ENCODE measurements at regions not wholly inside any gene's neighbourhood (a gene's known extent, or its start where the extent isn't known, plus 50 kb on each side); places are given as distances from the start of the nearest gene placed in this dataset.

DNA sequence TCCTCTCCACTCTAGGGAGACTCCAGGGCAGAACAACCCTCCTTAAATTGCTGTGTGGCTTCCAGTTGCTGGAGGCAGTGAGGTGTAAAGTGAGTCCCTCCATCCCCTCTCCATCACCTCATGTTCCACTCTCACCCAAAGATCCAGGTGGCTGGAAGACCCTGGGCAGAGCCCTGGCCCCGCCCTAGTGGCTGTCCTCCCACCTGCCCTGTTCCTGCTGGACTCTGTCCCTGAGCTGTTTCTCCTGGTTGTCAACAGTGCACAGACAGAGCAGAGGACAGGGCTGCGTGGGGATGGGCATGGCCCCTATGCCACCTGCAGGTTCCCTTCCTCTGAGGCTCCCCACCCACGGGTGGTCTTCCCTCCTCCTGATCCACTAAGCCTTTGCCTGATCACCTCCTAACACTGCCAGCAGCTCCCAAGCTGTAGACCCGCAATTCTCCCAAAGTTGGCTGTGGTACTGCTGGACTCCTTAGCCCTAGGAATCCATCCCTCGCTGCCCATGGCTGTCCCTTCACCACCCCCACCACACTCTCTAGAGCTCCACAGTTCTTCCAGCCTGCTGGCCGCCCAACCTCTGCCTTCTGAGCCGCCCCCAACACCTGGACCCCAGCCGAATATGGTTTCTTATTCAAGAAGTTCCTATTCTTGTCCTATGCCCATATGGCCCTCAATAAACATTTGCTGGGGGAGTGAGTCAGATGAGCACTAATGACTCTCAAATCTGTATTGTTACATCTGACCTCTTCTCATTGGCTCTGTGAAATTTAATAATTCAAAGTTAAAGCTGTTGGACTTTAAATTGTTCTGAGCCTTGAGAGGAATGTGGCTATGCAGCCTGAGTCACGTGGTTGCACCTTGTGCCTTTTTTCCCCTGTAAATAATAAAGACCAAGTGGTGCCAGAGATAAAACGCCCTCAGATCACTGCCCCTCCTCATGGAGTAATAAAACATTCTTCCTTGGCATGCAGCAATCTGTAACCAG is 260.0 kb upstream of the HS6ST1 start:
- no peak for DNase-seq (ENCODE audit: low read depth)

DNA sequence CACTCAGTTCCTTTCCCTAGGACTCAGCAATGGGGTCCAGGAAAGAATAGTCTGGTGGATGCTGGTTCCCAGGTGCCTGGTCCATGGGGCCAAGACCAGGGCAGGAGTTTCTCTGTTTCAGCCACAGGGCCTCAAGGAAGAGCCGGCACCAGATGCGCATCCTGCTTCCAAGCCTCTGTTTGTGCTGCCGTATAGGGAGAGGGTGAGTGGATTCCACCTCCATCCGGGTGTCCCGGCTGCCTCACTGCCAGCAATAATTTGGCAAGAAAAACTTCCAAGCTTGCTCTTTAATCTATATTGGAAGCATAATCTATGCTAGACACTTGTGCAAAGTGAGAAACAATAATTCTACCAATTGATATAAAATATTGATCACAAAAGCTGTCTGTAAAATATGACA is 261.2 kb upstream of the HS6ST1 start:
- no peak for DNase-seq (ENCODE audit: low read depth)

DNA sequence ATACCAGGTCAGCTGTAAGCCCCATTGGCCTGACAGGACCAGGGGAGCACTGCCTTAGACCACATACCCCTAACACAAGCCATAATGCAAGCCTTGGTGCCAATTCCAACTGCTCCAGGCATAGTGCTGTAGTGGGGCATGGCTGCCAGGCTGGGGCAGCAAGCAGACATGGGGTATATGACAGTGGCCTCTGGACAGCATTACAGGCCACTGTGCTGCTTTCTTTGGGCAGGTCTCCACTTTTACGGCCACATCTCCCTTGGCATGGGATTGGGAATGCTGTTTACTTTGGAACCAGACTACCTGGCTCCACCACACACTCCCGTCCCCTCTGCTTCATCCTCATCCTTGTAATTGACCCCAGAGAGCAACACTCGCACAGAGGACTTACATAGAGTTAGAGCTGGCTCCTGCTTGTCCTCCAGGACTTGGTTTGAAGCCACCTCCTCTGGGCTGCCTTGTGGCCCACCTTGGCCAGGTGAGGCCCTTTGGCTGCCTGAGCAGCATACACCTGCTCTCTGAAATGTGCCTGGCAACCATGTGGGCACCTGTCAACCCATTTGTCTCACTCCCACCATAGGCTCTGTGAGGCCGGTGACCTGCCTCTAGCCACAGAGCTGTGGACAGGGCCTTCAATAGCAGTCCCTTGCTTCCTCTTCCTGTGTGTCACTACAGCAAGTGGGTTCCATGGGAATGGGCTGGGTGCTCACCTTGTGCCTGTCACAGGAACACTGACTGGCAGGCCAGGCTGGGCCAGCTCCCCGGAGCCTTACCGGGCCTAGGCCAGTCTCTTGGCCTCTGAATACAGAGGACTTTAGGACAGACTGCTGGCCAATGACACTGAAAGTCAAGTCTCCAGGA is 262.6 kb upstream of the HS6ST1 start:
- no peak for DNase-seq (ENCODE audit: low read depth)

DNA sequence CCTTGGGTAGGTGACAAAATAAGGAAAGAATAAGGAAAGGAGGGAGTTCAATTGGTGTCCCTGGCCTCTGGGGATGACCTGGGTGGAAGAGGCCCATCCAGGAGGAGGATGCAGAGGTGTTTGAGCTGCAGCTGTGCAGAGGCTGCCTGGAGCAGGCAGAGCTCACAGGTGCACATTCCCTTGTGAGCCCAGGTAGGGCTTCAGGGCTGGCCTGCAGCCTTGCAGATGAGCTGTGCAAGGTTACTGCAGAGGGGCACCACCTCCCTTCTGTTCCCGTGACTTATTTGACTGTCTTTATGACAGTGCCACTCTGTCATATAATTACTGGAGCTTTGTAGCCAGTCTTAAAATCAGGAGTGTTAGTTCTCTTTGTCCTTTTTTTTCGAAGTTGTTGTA is 263.2 kb upstream of the HS6ST1 start:
- DNase-seq (ENCODE audit: low read depth): no peak

DNA sequence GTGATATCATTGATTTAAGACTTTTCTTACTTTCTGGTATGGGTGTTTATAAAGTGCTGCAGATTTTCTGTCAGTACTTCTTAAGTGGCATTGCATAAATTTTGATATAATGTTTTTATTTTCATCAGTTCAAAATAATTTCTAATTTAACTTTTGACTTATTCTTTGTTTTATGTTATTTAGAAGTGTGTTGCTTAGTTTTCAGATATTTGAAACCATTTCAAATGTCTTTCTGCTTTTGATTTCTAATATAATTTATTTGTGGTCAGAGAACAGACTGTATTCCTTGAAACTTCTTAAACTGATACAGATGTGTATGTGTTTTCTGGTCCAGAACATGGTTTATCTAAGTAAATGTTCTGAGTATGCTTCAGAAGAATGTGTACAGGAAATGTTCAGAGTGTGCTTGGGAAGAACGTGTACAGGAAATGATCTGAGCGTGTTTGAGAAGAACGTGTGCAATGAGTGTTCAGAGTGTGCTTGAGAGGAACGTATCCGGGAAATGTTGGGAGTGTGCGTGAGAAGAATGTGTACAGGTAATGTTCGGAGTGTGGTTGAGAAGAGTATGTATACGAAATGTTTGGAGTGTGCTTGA is 265.7 kb upstream of the HS6ST1 start:
- no peak for DNase-seq (ENCODE audit: low read depth)

DNA sequence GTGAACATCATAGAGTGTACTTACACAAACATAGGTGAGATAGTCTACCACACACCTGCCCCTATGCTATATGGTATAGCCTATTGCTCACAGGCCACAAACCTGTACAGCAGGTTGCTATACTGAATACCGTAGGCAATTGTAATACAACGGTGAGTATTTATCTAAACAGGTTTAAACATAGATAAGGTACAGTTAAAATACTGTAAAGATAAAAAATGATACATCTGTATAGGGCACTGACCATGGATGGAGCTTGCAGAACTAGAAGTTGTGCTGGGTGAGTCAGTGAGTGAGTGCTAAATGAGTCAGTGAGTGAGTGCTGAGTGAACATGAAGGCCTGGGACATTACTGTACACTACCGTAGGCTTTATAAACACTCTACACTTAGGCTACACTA is 267.0 kb upstream of the HS6ST1 start:
- no peak for DNase-seq (ENCODE audit: low read depth)

DNA sequence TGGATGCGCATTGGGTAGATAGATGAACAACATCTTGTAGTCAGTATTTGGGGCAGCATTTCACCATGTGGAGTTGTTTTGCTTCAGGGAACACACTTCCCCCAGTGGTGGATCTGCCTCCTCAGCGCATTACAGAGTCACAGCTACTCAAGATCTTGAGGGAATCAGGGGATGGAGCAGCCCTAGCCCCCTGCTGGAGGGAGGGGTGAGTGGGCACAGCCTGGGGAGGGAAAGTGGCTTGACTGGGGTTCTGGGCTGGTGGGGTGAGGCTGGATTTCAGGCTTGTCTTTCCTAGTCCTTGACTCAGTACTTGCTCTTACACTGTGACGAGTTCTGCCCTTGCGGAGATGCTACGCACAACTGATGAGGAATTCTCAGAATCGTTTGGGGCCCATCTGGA is 271.0 kb upstream of the HS6ST1 start:
- no peak for DNase-seq (ENCODE audit: low read depth)

DNA sequence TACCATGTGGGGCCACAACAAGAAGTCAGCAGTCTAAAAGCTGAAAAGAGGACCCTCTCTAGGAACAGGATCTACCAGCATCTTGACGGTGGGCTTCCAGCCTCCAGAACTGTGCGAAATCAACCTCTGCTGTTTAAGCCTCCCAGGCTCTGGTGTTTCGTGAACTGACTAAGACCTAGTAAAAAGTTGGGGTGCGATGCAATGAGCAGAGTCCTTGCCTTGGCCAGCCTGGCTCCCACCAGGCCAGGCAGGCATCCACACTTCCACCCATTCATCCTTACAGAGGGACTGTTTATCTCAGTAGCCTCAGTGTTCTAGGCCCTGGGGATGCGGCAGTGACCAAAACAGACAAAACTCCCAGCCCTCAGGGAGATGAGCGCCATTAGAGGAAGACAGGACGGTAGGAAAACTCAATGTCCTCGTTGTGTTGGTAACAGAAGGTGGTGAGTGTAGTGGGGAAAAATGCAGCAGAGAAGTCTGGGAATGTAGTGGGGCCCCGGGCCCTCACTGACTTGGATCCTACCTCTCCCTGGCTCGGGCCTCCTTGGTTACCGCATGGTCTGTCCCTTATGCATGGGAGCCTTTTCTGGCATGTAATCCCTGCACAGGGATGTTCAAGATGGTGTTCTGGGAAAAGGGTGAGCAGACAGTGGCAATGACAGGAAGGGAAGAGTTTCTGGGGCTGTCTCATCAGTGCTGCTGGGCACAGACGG is 271.8 kb upstream of the HS6ST1 start:
- DNase-seq (ENCODE audit: low read depth): no peak

DNA sequence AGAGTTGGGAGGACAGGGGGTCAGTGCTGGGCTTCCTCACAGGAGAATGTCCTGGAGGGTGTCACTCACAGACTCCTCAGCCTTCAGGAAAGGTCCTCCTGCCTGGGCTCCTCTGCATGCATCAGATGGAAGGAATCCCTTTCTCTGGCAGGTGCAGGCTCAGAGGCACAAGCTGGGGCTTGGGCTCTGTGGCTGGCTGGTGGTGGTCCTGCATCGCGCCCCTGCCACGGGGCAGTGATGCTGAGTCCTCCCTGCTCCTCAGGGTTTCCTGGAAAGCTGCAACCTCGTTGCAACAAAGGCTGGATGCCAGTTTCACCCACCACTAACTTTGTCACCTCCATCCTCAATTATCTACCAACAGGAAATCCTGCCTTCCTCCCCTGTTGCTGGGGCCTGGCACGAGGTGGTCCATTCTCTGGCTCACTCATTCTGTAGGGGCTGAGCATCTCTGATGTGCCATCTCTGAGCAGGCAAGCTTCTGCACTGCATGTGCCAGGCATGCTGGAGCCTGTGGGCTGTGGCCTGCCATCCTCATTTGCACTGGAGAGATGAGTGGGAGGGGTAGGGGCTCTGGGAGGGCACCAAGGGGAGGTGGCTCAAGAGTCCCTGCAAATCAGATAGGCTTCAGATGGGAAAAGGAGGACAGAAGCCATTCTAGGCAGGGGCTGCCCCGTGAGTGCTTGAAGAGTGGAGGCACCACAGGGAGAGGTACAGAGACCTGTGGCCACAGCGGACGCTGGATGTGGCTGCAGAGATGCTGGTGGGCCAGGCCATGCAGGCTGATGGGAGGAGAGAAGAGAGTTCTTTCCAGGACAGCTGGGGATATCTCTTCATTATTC is 272.6 kb upstream of the HS6ST1 start:
- DNase-seq (ENCODE audit: low read depth): no peak

DNA sequence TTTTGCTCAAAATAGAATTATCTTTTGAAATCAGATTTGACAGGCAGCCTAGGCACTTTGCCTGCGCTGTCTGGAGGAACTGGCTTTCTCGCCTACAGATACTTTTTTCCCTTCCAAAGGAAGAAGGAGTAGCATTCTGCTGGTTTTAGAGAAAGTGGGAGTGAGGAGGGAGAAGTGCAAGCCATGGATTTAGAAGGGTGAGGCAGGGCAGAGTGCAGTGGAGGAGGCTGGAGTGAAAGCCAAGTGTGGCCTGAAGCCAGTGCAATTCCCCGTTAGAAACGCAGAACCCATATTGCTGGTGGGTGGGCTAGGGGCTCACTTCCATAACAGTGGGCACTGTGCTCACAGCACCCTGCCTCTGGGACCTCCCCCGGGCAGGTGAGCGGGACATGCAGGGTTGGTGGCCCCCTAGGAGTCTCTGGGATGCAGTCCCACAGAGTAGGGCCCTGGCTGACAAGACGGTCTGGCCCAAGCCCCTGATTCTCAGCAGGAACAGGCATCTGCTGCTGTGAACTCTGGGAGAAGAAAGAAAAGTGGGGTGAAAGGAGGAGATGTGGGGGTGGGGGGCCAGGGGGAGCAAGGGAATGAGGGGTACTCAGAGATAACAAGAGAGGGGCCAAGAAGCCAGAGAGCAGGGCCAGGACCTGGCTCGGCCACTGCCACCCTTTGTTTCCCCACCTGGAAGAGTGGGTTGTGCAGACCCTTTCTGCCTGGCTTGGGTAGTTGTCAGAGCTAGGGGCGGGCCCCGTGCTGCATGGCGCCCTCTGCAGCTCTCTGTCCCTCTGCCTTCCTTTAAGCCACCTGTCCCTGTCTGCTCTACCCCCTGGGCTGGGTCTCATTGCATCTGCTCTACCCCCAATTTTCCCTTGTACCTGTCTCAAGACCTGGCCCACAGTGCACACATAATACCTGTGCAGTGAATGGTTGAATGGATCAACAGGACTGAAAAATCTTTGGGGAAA is 273.5 kb upstream of the HS6ST1 start:
- DNase-seq (ENCODE audit: low read depth): no peak

DNA sequence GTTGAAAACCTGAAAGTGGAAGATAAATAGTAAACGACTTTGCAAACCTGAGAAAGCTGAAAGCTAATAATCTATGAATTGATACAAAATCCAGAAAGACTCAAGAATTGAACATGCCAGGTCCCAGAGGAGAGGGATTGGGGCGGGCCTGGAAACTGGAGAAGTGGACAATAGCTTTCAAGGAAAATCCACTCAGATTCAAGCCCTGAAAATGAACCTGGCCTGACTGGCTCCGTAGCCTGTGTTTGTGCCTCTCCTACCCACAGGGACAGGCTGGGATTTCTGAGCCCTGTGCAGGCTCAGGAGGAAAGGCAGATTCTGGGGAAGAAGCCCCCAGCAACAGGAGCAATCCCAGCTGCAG is 274.8 kb upstream of the HS6ST1 start:
- no peak for DNase-seq (ENCODE audit: low read depth)

DNA sequence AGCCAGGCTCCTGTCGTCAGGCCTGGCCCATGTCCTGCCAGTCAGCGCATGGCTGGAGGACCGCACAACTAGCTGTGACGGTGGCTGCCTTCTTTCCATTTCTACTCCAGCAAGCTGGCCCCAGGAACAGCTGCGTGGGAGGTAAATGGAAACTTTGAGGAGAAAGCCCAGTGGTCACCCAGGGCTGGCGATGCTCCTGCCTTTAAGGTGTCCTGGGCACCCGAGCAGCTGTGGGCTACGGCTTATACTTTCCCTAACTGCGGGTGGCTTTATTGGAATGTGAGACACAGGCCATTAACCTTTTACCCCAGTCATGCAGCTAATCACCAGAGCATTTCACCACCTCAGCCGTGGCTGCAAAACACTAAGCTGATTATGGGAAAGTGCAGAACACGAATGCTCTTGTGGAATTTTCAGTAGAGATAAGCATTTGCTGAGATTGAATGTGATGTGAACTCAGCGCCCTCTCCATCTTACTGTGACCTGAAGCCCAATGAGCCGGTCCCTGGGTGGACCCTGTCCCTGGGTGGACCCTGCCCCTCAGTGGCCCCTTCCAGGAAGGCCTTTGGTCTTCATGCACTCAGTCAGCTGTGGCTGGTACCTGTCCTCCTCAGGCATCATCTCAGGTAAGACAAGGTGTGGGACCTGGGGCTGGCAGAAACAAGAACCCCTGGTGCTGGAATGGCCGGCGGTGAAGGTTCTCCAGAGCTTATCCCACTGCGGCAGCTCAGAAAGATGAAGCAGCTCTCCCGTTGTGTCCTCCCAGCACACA is 275.4 kb upstream of the HS6ST1 start:
- DNase-seq (ENCODE audit: low read depth): no peak

DNA sequence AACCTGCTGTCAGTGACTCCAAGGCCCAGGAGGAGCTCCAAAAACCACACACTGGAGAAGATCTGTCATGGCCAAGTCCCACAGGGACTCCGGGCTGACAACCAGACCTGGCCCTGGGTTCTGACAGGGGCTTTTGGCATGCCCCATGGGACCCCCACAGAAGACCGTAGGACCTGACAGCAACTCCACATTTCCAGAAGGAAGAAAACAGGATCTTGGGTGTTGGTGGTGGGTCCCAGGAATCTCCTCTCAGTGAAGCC is 275.9 kb upstream of the HS6ST1 start:
- DNase-seq (ENCODE audit: low read depth): no peak

DNA sequence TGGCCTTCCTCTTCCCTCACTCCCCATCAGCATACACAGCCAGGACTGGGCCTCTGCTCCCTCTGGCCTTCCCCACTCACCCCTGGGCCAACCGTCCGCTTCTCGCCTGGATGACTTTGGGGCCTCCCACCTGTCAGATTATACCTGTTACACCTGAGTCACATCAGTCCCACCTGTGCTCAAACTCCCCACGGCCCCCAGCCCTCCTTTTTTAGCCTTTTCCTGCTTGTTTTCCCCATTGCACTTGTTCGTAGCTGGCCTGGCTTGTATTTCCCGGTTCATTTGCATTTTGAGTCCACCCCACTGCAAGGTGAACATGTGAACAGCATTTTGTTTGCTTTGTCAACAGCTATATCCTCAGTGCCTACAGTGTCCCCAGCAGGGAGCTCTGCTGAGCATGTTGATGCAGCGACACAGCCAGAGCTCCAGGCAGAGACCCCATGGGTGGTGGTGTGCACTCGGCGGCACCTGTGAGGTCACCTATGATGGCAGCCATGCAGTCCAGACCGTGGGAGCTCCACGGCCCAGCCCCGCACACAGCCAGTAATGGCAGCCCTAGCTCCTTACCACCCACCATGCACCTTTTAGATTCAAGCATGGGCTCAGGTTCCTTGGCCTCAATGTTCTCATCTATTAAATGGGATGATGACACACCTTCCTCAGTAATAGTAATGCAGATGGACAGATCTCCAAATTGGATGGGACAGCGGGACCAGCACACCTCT is 276.4 kb upstream of the HS6ST1 start:
- no peak for DNase-seq (ENCODE audit: low read depth)

DNA sequence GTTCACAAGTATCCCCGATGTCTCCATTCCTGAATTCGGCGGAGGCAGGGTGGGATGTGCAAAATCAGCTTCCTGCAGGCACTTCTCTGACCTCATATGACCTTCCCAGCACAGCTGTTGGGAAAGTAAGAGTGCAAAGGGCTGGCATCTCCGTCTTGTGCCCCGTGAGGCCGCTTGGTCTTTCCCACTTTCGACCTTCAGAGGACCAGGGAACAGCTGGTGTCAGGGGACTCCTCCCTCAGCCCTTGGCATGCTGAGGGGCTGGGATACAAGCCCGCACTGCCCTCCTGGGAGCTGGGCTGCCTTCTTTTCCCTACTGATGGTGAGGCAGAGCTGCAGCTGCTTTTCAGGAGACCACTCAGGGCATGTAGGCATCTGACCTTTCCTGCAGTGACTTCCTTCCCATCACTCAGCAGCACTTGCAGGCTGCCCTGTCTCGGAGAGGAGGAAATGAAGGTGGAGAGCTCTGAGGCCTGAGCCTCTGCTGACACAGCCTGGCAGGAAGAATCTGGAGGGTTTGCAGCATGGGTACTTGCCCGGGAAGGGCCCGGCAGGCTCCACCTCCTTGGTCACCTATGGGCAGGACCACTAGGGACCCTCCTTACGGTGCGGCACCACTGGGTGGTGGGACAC is 277.2 kb upstream of the HS6ST1 start:
- no peak for DNase-seq (ENCODE audit: low read depth)

DNA sequence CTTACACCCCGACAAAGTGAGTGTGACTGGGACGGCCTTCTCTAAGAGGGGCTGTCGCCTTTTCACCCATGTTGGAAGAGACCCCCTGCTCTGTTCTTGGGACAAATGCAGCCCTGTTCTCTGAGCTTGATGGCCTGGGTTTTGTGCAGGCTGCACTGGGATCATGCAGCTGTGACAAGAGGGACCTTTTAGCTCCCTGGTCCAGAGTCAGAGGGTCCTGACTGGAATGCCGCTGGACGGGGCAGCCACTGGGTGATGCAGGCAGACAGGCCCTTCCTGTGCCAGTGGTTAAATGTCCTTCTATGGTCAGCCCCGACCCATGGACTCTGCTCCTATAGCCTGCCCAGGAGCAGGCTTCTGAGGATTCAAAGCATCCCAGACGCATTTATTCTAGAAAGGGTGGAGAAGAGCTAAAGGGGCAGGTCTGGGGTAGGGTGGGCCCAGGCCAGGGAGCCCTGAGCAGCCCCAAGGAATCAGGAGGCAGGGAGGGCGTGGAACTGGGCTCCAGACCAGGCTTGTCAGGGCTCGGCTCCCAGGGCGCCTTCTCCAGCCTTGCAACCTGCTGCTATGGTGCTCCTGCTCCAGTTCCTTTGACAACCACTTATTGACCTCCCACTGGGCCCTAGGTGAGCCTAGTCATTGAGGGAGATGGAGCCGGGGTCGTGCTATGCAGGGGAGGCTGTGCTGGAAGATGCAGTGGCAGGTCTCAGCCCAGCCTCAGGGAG is 277.9 kb upstream of the HS6ST1 start:
- DNase-seq (ENCODE audit: low read depth): no peak

DNA sequence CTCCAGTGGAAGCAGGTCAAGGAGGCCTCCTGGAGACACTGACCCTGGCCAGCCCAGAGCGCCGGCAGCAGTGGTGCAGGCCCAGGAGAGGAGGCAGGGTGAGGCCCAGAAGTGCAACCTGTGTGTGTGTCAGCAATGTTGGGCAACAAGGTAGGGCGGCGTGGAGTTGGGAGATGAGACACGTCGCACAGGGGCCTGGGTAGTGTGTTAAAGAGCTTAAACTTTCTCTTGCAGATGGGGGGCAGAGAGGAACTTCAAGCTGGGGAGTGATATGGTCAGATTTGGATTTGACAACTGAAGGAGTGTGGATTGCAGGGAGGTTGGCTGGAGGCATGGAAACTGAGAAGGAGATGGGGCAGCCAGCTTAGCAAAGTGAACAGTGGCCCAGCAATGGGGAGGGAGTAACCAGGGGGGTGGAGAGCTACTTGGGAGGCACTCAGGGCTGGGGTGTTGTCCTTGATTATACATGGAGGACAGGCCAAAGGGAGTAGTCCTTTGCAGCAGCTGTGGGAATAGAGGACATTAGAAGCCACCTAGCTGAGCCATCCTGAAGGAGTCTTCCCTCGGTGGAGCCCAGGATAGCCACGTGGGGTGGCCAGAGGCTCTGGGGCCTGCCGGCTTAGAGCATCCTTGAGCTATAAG is 278.6 kb upstream of the HS6ST1 start:
- DNase-seq (ENCODE audit: low read depth): no peak
